Right lobe of liver (tissue), 6 donors: ENCODE measurements at regions not wholly inside any gene's neighbourhood (a gene's known extent, or its start where the extent isn't known, plus 50 kb on each side); places are given as distances from the start of the nearest gene placed in this dataset.
A peak's percentile ranks its signal among the peaks of the same experiment; 100 is the strongest.

Experiments used
- ATAC-seq, 4 donors: fragments of 200-7000 bp; cut with Tn5 transposase; one replicate each; pipeline ENCODE4 v1.9.1; 2020; ENCODE audit warnings: mild to moderate bottlenecking in 4 of 4, moderate library complexity in 4 of 4
- DNase-seq, 3 donors: peaks; one replicate each; pipeline ENCODE4 v3.0.0-alpha.2; 2020
- H3K27ac ChIP-seq, 3 donors: fragments of 200-600 bp; one replicate each; pipeline ENCODE4 v1.8.0; 2022
- H3K27me3 ChIP-seq, 2 donors: fragments of 200-600 bp; one replicate each; pipeline ENCODE4 v1.8.0; 2022
- H3K36me3 ChIP-seq, 4 donors: fragments of 200-600 bp; sonication (generic) in 1 of 4; one replicate each; pipeline versions ENCODE4 v1.5.1 to v1.8.0; 2017 to 2022; ENCODE audit warnings: control low read depth in 1 of 4
- H3K4me1 ChIP-seq, 4 donors: fragments of 200-600 bp; sonication (generic) in 1 of 4; one replicate each; pipeline versions ENCODE4 v1.5.1 to v1.8.0; 2017 to 2022; ENCODE audit warnings: control low read depth in 1 of 4
- H3K4me3 ChIP-seq, 3 donors: fragments of 200-600 bp; one replicate each; pipeline ENCODE4 v1.8.0; 2022
- H3K9me3 ChIP-seq, 4 donors: fragments of 200-600 bp; sonication (generic) in 1 of 4; one replicate each; pipeline versions ENCODE4 v1.5.1 to v1.8.0; 2017 to 2022; ENCODE audit warnings: control low read depth in 1 of 4
- POLR2A ChIP-seq: fragments of 450-650 bp; IDR thresholded peaks from one replicate; pipeline ENCODE4 v1.6.1; 2017; ENCODE audit warnings: antibody characterized with exemption, mild to moderate bottlenecking
- WGBS: methylation state at CpG from one replicate; pipeline ENCODE4 v1.1.6; 2018; ENCODE audit warnings: low coverage, low lambda C conversion rate; ENCODE audit not compliant: insufficient coverage; ENCODE audit errors: missing lambda C conversion rate; 5-methylcytosine and 5-hydroxymethylcytosine counted together
- intact Hi-C, 2 donors: fragments of 100-400 bp; cut with DNase I; formaldehyde crosslinking; loops; one replicate each; pipeline versions ENCODE4 v1.11.2 to v1.14.1; 2022
- TF ChIP-seq, protein P1 (sequence below), 4 donors: fragments of 200-600 bp in 3 of 4; fragments of 450-650 bp in 1 of 4; IDR thresholded peaks; one replicate each; pipeline versions ENCODE4 v1.5.1 to v1.8.0; 2016 to 2022; ENCODE audit warnings: antibody characterized with exemption in 4 of 4, mild to moderate bottlenecking in 2 of 4
- donor health status: DM: no; HTN: yes; CAD: no.
- donor health status: DM: no; HTN: no; CAD: no.
- donor health status: DM: no; HTN: no; CAD: no.
- donor health status: DM: no; HTN: yes; CAD: no.
- donor health status: DM: no; HTN: yes; CAD: no.

DNA sequence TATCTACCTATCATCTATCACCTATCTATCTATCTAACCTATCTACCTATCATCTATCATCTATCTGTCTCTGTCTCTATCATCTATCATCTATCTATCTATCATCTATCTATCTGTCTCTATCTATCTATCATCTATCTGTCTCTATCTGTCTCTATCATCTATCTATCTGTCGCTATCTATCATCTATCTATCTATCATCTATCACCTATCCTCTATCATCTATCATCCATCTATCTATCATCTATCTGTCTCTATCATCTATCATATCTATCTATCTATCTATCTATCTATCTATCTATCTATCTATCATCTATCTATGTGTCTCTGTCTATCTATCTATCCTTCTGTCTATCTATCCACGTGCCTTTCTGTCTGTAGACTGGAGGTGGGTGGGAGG, 59.5 kb upstream of the FAM20C start:
- Histone ChIP-seq H3K27ac (no peak overlapping the region), H3K4me1 (no peaks in the 10 kb centered on the region), H3K4me3 (no peak overlapping the region), H3K9me3 (no peaks in the 10 kb centered on the region), H3K27me3 (no peaks in the 10 kb centered on the region), H3K36me3 (no peaks in the 10 kb centered on the region)
- 65% methylated on average over 2 of the region's 2 CpGs for WGBS
- DNase-seq, result no peak
- intact Hi-C loops, result no loop called here
- no peak for TF ChIP-seq POLR2A
- TF ChIP-seq, protein P1, sequence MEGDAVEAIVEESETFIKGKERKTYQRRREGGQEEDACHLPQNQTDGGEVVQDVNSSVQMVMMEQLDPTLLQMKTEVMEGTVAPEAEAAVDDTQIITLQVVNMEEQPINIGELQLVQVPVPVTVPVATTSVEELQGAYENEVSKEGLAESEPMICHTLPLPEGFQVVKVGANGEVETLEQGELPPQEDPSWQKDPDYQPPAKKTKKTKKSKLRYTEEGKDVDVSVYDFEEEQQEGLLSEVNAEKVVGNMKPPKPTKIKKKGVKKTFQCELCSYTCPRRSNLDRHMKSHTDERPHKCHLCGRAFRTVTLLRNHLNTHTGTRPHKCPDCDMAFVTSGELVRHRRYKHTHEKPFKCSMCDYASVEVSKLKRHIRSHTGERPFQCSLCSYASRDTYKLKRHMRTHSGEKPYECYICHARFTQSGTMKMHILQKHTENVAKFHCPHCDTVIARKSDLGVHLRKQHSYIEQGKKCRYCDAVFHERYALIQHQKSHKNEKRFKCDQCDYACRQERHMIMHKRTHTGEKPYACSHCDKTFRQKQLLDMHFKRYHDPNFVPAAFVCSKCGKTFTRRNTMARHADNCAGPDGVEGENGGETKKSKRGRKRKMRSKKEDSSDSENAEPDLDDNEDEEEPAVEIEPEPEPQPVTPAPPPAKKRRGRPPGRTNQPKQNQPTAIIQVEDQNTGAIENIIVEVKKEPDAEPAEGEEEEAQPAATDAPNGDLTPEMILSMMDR (IDR thresholded peaks at IDR 0.05), result no peak
- no peak for ATAC-seq

GRCh38 chr7:133470-133869, 58.9 kb upstream of the FAM20C start:
- TF ChIP-seq POLR2A, result no peak
- TF ChIP-seq, protein P1 (IDR thresholded peaks at IDR 0.05), result no peak

DNA sequence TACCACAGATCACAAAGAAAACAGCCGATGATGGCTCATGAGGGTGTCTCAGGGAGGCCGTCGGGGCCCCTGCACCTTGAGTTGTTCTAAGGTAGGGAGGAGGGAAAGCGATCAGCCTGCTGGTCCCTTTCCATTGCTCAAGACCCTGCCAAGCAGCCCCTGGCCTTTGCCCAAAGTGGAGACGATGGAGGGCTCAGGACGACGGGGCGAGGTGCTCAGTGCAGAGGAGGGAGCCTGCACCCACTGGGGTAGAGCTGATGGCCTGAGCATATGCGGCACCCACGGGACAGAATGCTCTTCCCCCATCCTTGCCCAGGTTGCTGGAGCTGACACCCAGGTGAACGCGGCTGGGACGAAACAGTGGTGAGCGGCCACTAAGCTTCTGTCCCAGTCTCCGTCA, 58.3 kb upstream of the FAM20C start:
- ATAC-seq (no peak), DNase-seq (no peak)
- no peaks in the 10 kb centered on the region for H3K9me3 ChIP-seq
- no peaks in the 10 kb centered on the region for H3K36me3 ChIP-seq
- WGBS, result 87% methylated on average over 3 of the region's 15 CpGs
- H3K4me1 ChIP-seq, result no peaks in the 10 kb centered on the region
- H3K27me3 ChIP-seq, result no peaks in the 10 kb centered on the region
- no peak overlapping the region for H3K27ac ChIP-seq
- intact Hi-C loops, result no loop called here
- TF ChIP-seq, protein P1 (IDR thresholded peaks at IDR 0.05), result no peak
- TF ChIP-seq POLR2A, result no peak
- H3K4me3 ChIP-seq, result no peak overlapping the region

More at GRCh38 chr7:133470-133869, 58.9 kb upstream of the FAM20C start:
- no peak for DNase-seq
- peak in 1 of 4 donors; percentile 48 for ATAC-seq
- Histone ChIP-seq H3K4me3 (no peak overlapping the region), H3K27me3 (no peaks in the 10 kb centered on the region), H3K27ac (no peak overlapping the region), H3K36me3 (no peaks in the 10 kb centered on the region), H3K9me3 (no peaks in the 10 kb centered on the region), H3K4me1 (no peaks in the 10 kb centered on the region)
- 22% methylated on average over 11 of the region's 11 CpGs for WGBS
- intact Hi-C loops, result no loop called here

DNA sequence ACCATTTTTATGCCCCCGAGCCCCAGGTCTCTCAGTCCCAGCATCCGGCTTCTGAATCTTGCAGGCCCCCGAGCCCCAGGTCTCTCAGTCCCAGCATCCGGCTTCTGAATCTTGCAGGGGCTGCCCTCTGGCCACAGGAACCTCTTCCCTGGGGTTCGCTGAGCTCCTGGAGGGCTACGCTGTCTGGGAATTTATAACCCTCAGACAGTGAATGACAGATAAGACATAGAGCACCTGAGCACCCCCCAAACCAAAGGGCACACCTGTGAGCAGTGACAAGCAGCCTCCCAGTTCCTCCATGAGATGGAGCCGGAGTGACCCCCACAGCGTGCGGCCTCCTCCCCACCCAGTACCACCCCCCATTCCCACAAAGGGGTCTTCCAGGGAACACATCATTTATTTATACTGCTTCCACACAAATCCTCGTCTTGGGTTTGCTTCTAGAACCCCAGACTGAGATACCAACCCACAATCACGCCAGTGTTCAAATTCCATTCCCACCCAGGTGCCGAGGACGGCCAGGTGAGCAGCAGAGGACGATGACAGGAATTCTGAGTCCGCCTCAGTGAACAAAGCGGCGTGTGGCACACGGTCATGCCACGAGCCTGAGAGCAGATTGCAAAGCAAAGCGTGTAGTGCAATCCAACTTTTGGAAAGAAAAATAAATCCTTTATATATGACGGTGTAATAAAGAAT, 57.7 kb upstream of the FAM20C start:
- Histone ChIP-seq H3K9me3 (no peaks in the 10 kb centered on the region), H3K36me3 (no peaks in the 10 kb centered on the region), H3K4me3 (no peak overlapping the region), H3K4me1 (no peaks in the 10 kb centered on the region), H3K27me3 (no peaks in the 10 kb centered on the region), H3K27ac (no peak overlapping the region)
- intact Hi-C loops, result no loop called here
- TF ChIP-seq POLR2A, result no peak
- TF ChIP-seq, protein P1 (IDR thresholded peaks at IDR 0.05), result no peak
- no peak for ATAC-seq
- WGBS, result 90% methylated on average over 16 of the region's 21 CpGs
- no peak for DNase-seq
